Right lung (tissue), 2 donors: ENCODE measurements at regions not wholly inside any gene's neighbourhood (a gene's known extent, or its start where the extent isn't known, plus 50 kb on each side); places are given as distances from the start of the nearest gene placed in this dataset.

ENCODE experiments used
- DNase-seq, 2 donors: peaks; one replicate each; pipeline ENCODE4 v3.0.0-alpha.2; 2013

GRCh38 chr5:67515020-67515689 is 318.6 kb upstream of the CD180 start:
- DNase-seq = no peak

GRCh38 chr5:67512758-67513157 is 316.2 kb upstream of the CD180 start:
- DNase-seq = no peak

- DNase-seq = no peak
Observed at GRCh38 chr5:67511911-67512310, 315.3 kb upstream of the CD180 start.

GRCh38 chr5:67510204-67510603 is 313.6 kb upstream of the CD180 start:
- no peak for DNase-seq

GRCh38 chr5:67509402-67510186 is 313.0 kb upstream of the CD180 start:
- no peak for DNase-seq

GRCh38 chr5:67506241-67506640 is 309.6 kb upstream of the CD180 start:
- DNase-seq = no peak

GRCh38 chr5:67502951-67503350 is 306.4 kb upstream of the CD180 start:
- DNase-seq = no peak

- no peak for DNase-seq
Observed at GRCh38 chr5:67496051-67496450, 299.5 kb upstream of the CD180 start.

- DNase-seq = no peak
Observed at GRCh38 chr5:67495072-67495471, 298.5 kb upstream of the CD180 start.

- no peak for DNase-seq
Observed at GRCh38 chr5:67494186-67494855, 297.7 kb upstream of the CD180 start.

GRCh38 chr5:67493676-67494075 is 297.1 kb upstream of the CD180 start:
- DNase-seq = no peak

GRCh38 chr5:67490543-67491321 is 294.1 kb upstream of the CD180 start:
- no peak for DNase-seq

- DNase-seq = no peak
Observed at GRCh38 chr5:67488885-67489284, 292.3 kb upstream of the CD180 start.

GRCh38 chr5:67487862-67488261 is 291.3 kb upstream of the CD180 start:
- no peak for DNase-seq

- no peak for DNase-seq
Observed at GRCh38 chr5:67483453-67484030, 286.9 kb upstream of the CD180 start.

GRCh38 chr5:67481362-67481761 is 284.8 kb upstream of the CD180 start:
- DNase-seq = no peak

- no peak for DNase-seq
Observed at GRCh38 chr5:67478337-67478736, 281.7 kb upstream of the CD180 start.

GRCh38 chr5:67476995-67477394 is 280.4 kb upstream of the CD180 start:
- DNase-seq = no peak

- DNase-seq = no peak
Observed at GRCh38 chr5:67476531-67476930, 279.9 kb upstream of the CD180 start.

- DNase-seq = no peak
Observed at GRCh38 chr5:67475489-67475888, 278.9 kb upstream of the CD180 start.

- no peak for DNase-seq
Observed at GRCh38 chr5:67474597-67475238, 278.1 kb upstream of the CD180 start.
